ENCODE measurements at regions not wholly inside any gene's neighbourhood (a gene's known extent, or its start where the extent isn't known, plus 50 kb on each side); places are given as distances from the start of the nearest gene placed in this dataset.

- intact Hi-C loops (cut with micrococcal nuclease), result no loop called here
- H3K4me1 Mint-ChIP-seq (ENCODE audit: low read depth), result no peaks in the 10 kb centered on the region
These were observed 376.0 kb downstream of the ALG10 start for GRCh38 chr12:34398366-34398705.

GRCh38 chr12:34398706-34399630 is 376.7 kb downstream of the ALG10 start:
- Mint-ChIP-seq H3K9me3 (peaks cover 28% of the 10 kb centered on the region), H3K27ac (no peak overlapping the region), H3K4me3 (no peak overlapping the region), H3K36me3 (no peaks in the 10 kb centered on the region), H3K4me1 (ENCODE audit: low read depth) (no peaks in the 10 kb centered on the region), H3K27me3 (no peaks in the 10 kb centered on the region)
- CTCF ChIA-PET, result no interaction called here
- DNase-seq, result peak; percentile 3
- POLR2A ChIA-PET, result no interaction called here
- intact Hi-C loops (cut with micrococcal nuclease), result no loop called here

More at GRCh38 chr12:34398366-34398705, 376.0 kb downstream of the ALG10 start:
- Mint-ChIP-seq H3K27me3 (no peaks in the 10 kb centered on the region), H3K27ac (no peak overlapping the region), H3K9me3 (peaks cover 30% of the 10 kb centered on the region), H3K4me3 (no peak overlapping the region), H3K36me3 (no peaks in the 10 kb centered on the region)
- DNase-seq, result peak; percentile 7
- ChIA-PET CTCF (no interaction called here), POLR2A (no interaction called here)

- H3K4me3 Mint-ChIP-seq, result no peak overlapping the region
- no peaks in the 10 kb centered on the region for H3K27me3 Mint-ChIP-seq
- intact Hi-C loops (cut with micrococcal nuclease), result no loop called here
- CTCF ChIA-PET, result no interaction called here
- H3K4me1 Mint-ChIP-seq (ENCODE audit: low read depth), result no peaks in the 10 kb centered on the region
- no peaks in the 10 kb centered on the region for H3K36me3 Mint-ChIP-seq
- H3K27ac Mint-ChIP-seq, result no peak overlapping the region
- peak; percentile 3 for DNase-seq
- POLR2A ChIA-PET, result no interaction called here
- peaks cover 29% of the 10 kb centered on the region for H3K9me3 Mint-ChIP-seq
These were observed 377.5 kb downstream of the ALG10 start for GRCh38 chr12:34399631-34400410.

- ChIA-PET CTCF (no interaction called here), POLR2A (no interaction called here)
- H3K27me3 Mint-ChIP-seq, result no peaks in the 10 kb centered on the region
- no peaks in the 10 kb centered on the region for H3K4me1 Mint-ChIP-seq (ENCODE audit: low read depth)
- intact Hi-C loops (cut with micrococcal nuclease), result no loop called here
- peaks cover 34% of the 10 kb centered on the region for H3K9me3 Mint-ChIP-seq
- peak; percentile 4 for DNase-seq
- H3K27ac Mint-ChIP-seq, result no peak overlapping the region
- no peak overlapping the region for H3K4me3 Mint-ChIP-seq
- no peaks in the 10 kb centered on the region for H3K36me3 Mint-ChIP-seq
These were observed 378.1 kb downstream of the ALG10 start for GRCh38 chr12:34400411-34400881.

- Mint-ChIP-seq H3K27ac (no peak overlapping the region), H3K4me1 (ENCODE audit: low read depth) (no peaks in the 10 kb centered on the region), H3K36me3 (no peaks in the 10 kb centered on the region), H3K9me3 (peaks cover 40% of the 10 kb centered on the region), H3K4me3 (no peak overlapping the region), H3K27me3 (no peaks in the 10 kb centered on the region)
- POLR2A ChIA-PET, result no interaction called here
- CTCF ChIA-PET, result no interaction called here
- intact Hi-C loops (cut with micrococcal nuclease), result no loop called here
- DNase-seq, result peak; percentile 5
These were observed 378.8 kb downstream of the ALG10 start for GRCh38 chr12:34400986-34401658.

- DNase-seq, result peak; percentile 2
- no peaks in the 10 kb centered on the region for H3K27me3 Mint-ChIP-seq
- H3K4me1 Mint-ChIP-seq (ENCODE audit: low read depth), result no peaks in the 10 kb centered on the region
- H3K4me3 Mint-ChIP-seq, result no peak overlapping the region
- H3K27ac Mint-ChIP-seq, result no peak overlapping the region
- H3K9me3 Mint-ChIP-seq, result peaks cover 45% of the 10 kb centered on the region
- H3K36me3 Mint-ChIP-seq, result no peaks in the 10 kb centered on the region
- intact Hi-C loops (cut with micrococcal nuclease), result no loop called here
- CTCF ChIA-PET, result no interaction called here
- POLR2A ChIA-PET, result no interaction called here
These were observed 379.4 kb downstream of the ALG10 start for GRCh38 chr12:34401659-34402227.

- Mint-ChIP-seq H3K27ac (no peak overlapping the region), H3K9me3 (peaks cover 51% of the 10 kb centered on the region), H3K4me3 (no peak overlapping the region), H3K4me1 (ENCODE audit: low read depth) (no peaks in the 10 kb centered on the region), H3K36me3 (no peaks in the 10 kb centered on the region), H3K27me3 (no peaks in the 10 kb centered on the region)
- intact Hi-C loops (cut with micrococcal nuclease), result no loop called here
- POLR2A ChIA-PET, result no interaction called here
- CTCF ChIA-PET, result no interaction called here
- DNase-seq, result peak; percentile 5
These were observed 380.1 kb downstream of the ALG10 start for GRCh38 chr12:34402228-34402898.

GRCh38 chr12:34402899-34403705 is 380.8 kb downstream of the ALG10 start:
- Mint-ChIP-seq H3K27ac (no peak overlapping the region), H3K9me3 (peaks cover 59% of the 10 kb centered on the region)
- intact Hi-C loops (cut with micrococcal nuclease), result no loop called here

GRCh38 chr12:34403706-34404376 is 381.5 kb downstream of the ALG10 start:
- H3K4me3 Mint-ChIP-seq, result no peak overlapping the region
- no peaks in the 10 kb centered on the region for H3K4me1 Mint-ChIP-seq (ENCODE audit: low read depth)
- intact Hi-C loops (cut with micrococcal nuclease), result no loop called here
- CTCF ChIA-PET, result no interaction called here
- H3K36me3 Mint-ChIP-seq, result no peaks in the 10 kb centered on the region
- POLR2A ChIA-PET, result no interaction called here
- H3K27ac Mint-ChIP-seq, result no peak overlapping the region
- peaks cover 64% of the 10 kb centered on the region for H3K9me3 Mint-ChIP-seq
- DNase-seq, result peak; percentile 3
- no peaks in the 10 kb centered on the region for H3K27me3 Mint-ChIP-seq

More at GRCh38 chr12:34402899-34403705, 380.8 kb downstream of the ALG10 start:
- Mint-ChIP-seq H3K27me3 (no peaks in the 10 kb centered on the region), H3K4me1 (ENCODE audit: low read depth) (no peaks in the 10 kb centered on the region), H3K36me3 (no peaks in the 10 kb centered on the region), H3K4me3 (no peak overlapping the region)
- DNase-seq, result peak; percentile 5
- CTCF ChIA-PET, result no interaction called here
- POLR2A ChIA-PET, result no interaction called here

GRCh38 chr12:34404377-34405285 is 382.3 kb downstream of the ALG10 start:
- H3K36me3 Mint-ChIP-seq, result no peaks in the 10 kb centered on the region
- no peaks in the 10 kb centered on the region for H3K4me1 Mint-ChIP-seq (ENCODE audit: low read depth)
- ChIA-PET CTCF (no interaction called here), POLR2A (no interaction called here)
- peak; percentile 5 for DNase-seq
- peaks cover 69% of the 10 kb centered on the region for H3K9me3 Mint-ChIP-seq
- intact Hi-C loops (cut with micrococcal nuclease), result no loop called here
- no peak overlapping the region for H3K4me3 Mint-ChIP-seq
- H3K27ac Mint-ChIP-seq, result no peak overlapping the region
- H3K27me3 Mint-ChIP-seq, result no peaks in the 10 kb centered on the region

Measured in activated CD4-positive, alpha-beta memory T cell treated with anti-CD3 and anti-CD28 coated beads for 36 hours (primary cell).